Endothelial cell of umbilical vein (primary cell): ENCODE measurements at regions not wholly inside any gene's neighbourhood (a gene's known extent, or its start where the extent isn't known, plus 50 kb on each side); places are given as distances from the start of the nearest gene placed in this dataset.

Experiments used
- BruUV-seq: library from RNA; stranded (reverse); fragments of 400-500 nt; replicated peaks from 2 replicates; lab custom pipeline; 2021; lab: Mats Ljungman, UMichigan
- CTCF ChIA-PET: fragments of 300-600, 350-600 bp; sonication (Branson Sonifier 250); formaldehyde crosslinking; loops from one replicate; lab custom pipeline; 2021; ENCODE audit warnings: antibody characterized with exemption, inconsistent platforms; lab: Charles Lee
- POLR2A ChIA-PET: fragments of 300-600, 350-600 bp; sonication (Branson Sonifier 250); formaldehyde crosslinking; loops from one replicate; lab custom pipeline; 2021; ENCODE audit warnings: antibody characterized with exemption, inconsistent platforms; lab: Charles Lee
- DNase-seq: peaks from one replicate; pipeline ENCODE4 v3.0.0-alpha.2; 2011; ENCODE audit warnings: low read depth, low spot score
- FAIRE-seq: peaks from 2 replicates; lab custom pipeline; 2011; peaks lifted over from hg19 to GRCh38; lab: Jason Lieb, UNC
- H2AFZ ChIP-seq: 2 replicates; pipeline ENCODE4 v1.6.0; 2012; ENCODE audit warnings: low read depth, low read length, control low read depth, inconsistent platforms
- H3K27ac ChIP-seq: 2 replicates; pipeline ENCODE4 v1.5.1; 2011; ENCODE audit warnings: low read depth, mild to moderate bottlenecking, control low read depth, low read length, moderate library complexity; ENCODE audit not compliant: insufficient read depth
- H3K27me3 ChIP-seq, 2 experiments: 2 replicates each; pipeline versions ENCODE4 v1.6.0 to v1.6.1; 2011; ENCODE audit warnings: low read length in 2 of 2, mixed read lengths in 1 of 2; ENCODE audit not compliant: control insufficient read depth in 2 of 2, insufficient read depth in 2 of 2
- H3K36me3 ChIP-seq, 2 experiments: 2 replicates in 1 of 2; 3 replicates in 1 of 2; pipeline ENCODE4 v1.5.1; 2011; ENCODE audit warnings: low read length in 2 of 2, mild to moderate bottlenecking in 1 of 2, moderate library complexity in 1 of 2; ENCODE audit not compliant: control insufficient read depth in 2 of 2, insufficient read depth in 2 of 2; ENCODE audit errors: extremely low read depth in 1 of 2
- H3K4me1 ChIP-seq: 3 replicates; pipeline ENCODE4 v1.5.1; 2011; ENCODE audit warnings: mild to moderate bottlenecking, low read length; ENCODE audit not compliant: control insufficient read depth, insufficient read depth; ENCODE audit errors: extremely low read depth
- H3K4me2 ChIP-seq: 2 replicates; pipeline ENCODE4 v1.6.1; 2011; ENCODE audit warnings: low read length, control low read depth, mixed read lengths; ENCODE audit not compliant: insufficient read depth
- H3K4me3 ChIP-seq, 3 experiments: fragments of 200-600 bp in 1 of 3; sonication (generic), shearing (Covaris generic) in 1 of 3; replicated peaks in 1 of 3; 2 replicates each; pipeline ENCODE4 v1.5.1; 2011 to 2016; ENCODE audit warnings: control low read depth in 3 of 3, low read length in 3 of 3, mild to moderate bottlenecking in 2 of 3, inconsistent platforms in 1 of 3, low read depth in 1 of 3, moderate library complexity in 1 of 3; ENCODE audit not compliant: insufficient read depth in 1 of 3
- H3K79me2 ChIP-seq: 2 replicates; pipeline ENCODE4 v1.6.0; 2012; ENCODE audit warnings: low read length, inconsistent platforms; ENCODE audit not compliant: control insufficient read depth, insufficient read depth
- H3K9ac ChIP-seq: replicated peaks from 2 replicates; pipeline ENCODE3; 2011; ENCODE audit warnings: low read length, control low read depth; ENCODE audit not compliant: insufficient read depth; ENCODE audit errors: extremely low read depth
- H3K9me1 ChIP-seq: replicated peaks from 3 replicates; pipeline ENCODE4 v1.6.0; 2011; ENCODE audit warnings: mild to moderate bottlenecking, low read length; ENCODE audit not compliant: control insufficient read depth, insufficient read depth; ENCODE audit errors: extremely low read depth
- H3K9me3 ChIP-seq: replicated peaks from 2 replicates; pipeline ENCODE4 v1.5.1; 2012; ENCODE audit warnings: low read length, inconsistent platforms; ENCODE audit not compliant: control insufficient read depth, insufficient read depth
- H4K20me1 ChIP-seq: replicated peaks from 2 replicates; pipeline ENCODE3; 2011; ENCODE audit warnings: mild to moderate bottlenecking, low read length; ENCODE audit not compliant: control insufficient read depth, insufficient read depth; ENCODE audit errors: extremely low read depth
- CTCF ChIP-seq, 2 donors: IDR thresholded peaks; 1 replicate in 1 of 2; 2 replicates in 1 of 2; pipeline ENCODE4 v1.5.1; 2011; ENCODE audit warnings: low read length in 2 of 2, mild to moderate bottlenecking in 2 of 2, moderate library complexity in 2 of 2, control low read depth in 1 of 2, inconsistent platforms in 1 of 2, low read depth in 1 of 2; ENCODE audit not compliant: insufficient read depth in 1 of 2; ENCODE audit errors: extremely low read depth in 1 of 2
- EZH2 ChIP-seq: IDR thresholded peaks from 2 replicates; pipeline ENCODE4 v1.6.1; 2012; ENCODE audit warnings: borderline replicate concordance, low read depth, mild to moderate bottlenecking, moderate library complexity, low read length, inconsistent platforms; ENCODE audit not compliant: severe bottlenecking
- FOS ChIP-seq: IDR thresholded peaks from 2 replicates; pipeline ENCODE4 v1.6.1; 2011; ENCODE audit warnings: mild to moderate bottlenecking, low read length, moderate library complexity, borderline replicate concordance; ENCODE audit not compliant: insufficient read depth
- GATA2 ChIP-seq: IDR thresholded peaks from 2 replicates; pipeline ENCODE4 v1.7.0; 2011; ENCODE audit warnings: low read depth, mild to moderate bottlenecking, moderate library complexity, mixed read lengths, low read length; ENCODE audit not compliant: insufficient read length, insufficient read depth
- JUN ChIP-seq: IDR thresholded peaks from 2 replicates; pipeline ENCODE4 v1.6.1; 2011; ENCODE audit warnings: borderline replicate concordance, low read depth; ENCODE audit not compliant: insufficient read length, insufficient read depth
- MAX ChIP-seq: IDR thresholded peaks from 2 replicates; pipeline ENCODE4 v1.6.1; 2011; ENCODE audit not compliant: insufficient read depth, insufficient read length
- MYC ChIP-seq: IDR thresholded peaks from one replicate; pipeline ENCODE4 v1.6.1; 2011; ENCODE audit warnings: mild to moderate bottlenecking, low read depth, low read length
- POLR2A ChIP-seq: IDR thresholded peaks from 2 replicates; pipeline ENCODE4 v1.6.1; 2012; ENCODE audit warnings: low read depth, mild to moderate bottlenecking, control low read depth, low read length
- POLR2AphosphoS5 ChIP-seq: IDR thresholded peaks from 2 replicates; pipeline ENCODE4 v1.6.1; 2012; ENCODE audit warnings: low read depth, mild to moderate bottlenecking, control low read depth, low read length, moderate library complexity; ENCODE audit not compliant: insufficient read depth
- dilution Hi-C: fragments of 300-500 bp; cut with MboI; formaldehyde crosslinking; loops from one replicate; pipeline ENCODE4 v1.15.0; 2019; ENCODE audit warnings: low sequenced_read_pairs; ENCODE audit not compliant: extremely low pct_ligation_motif_present
- intact Hi-C: fragments of 100-400 bp; cut with micrococcal nuclease; formaldehyde crosslinking; loops from one replicate; pipeline ENCODE4 v1.10.0; 2022

GRCh38 chr4:130449741-130450140, 1353.8 kb downstream of the C4orf33 start:
- Histone ChIP-seq H2AFZ (no peak overlapping the region), H3K4me3 (no peak overlapping the region), H3K27me3 (no peaks in the 10 kb centered on the region), H3K9ac (no peak overlapping the region), H3K9me1 (no peaks in the 10 kb centered on the region), H3K9me3 (no peaks in the 10 kb centered on the region), H3K4me2 (no peak overlapping the region), H3K27ac (no peak overlapping the region), H4K20me1 (no peaks in the 10 kb centered on the region), H3K4me1 (no peaks in the 10 kb centered on the region), H3K36me3 (no peaks in the 10 kb centered on the region), H3K79me2 (no peaks in the 10 kb centered on the region)
- dilution Hi-C loops: no loop called here
- CTCF ChIA-PET: no interaction called here
- FAIRE-seq (no peak), DNase-seq (no peak)
- BruUV-seq: no TSS peak
- intact Hi-C loops: no loop called here
- TF ChIP-seq CTCF (IDR thresholded peaks at IDR 0.05; ENCODE audit: extremely low read depth in 1 of 2, insufficient read depth in 1 of 2, low read depth in 1 of 2, low read length in 2 of 2) (no peak), POLR2A (no peak), POLR2AphosphoS5 (no peak), FOS (no peak), JUN (no peak), MAX (no peak), MYC (no peak), EZH2 (no peak), GATA2 (no peak)
- POLR2A ChIA-PET: no interaction called here
